ENCODE measurements at regions not wholly inside any gene's neighbourhood (a gene's known extent, or its start where the extent isn't known, plus 50 kb on each side); places are given as distances from the start of the nearest gene placed in this dataset.
A peak's percentile ranks its signal among the peaks of the same experiment; 100 is the strongest.

DNA sequence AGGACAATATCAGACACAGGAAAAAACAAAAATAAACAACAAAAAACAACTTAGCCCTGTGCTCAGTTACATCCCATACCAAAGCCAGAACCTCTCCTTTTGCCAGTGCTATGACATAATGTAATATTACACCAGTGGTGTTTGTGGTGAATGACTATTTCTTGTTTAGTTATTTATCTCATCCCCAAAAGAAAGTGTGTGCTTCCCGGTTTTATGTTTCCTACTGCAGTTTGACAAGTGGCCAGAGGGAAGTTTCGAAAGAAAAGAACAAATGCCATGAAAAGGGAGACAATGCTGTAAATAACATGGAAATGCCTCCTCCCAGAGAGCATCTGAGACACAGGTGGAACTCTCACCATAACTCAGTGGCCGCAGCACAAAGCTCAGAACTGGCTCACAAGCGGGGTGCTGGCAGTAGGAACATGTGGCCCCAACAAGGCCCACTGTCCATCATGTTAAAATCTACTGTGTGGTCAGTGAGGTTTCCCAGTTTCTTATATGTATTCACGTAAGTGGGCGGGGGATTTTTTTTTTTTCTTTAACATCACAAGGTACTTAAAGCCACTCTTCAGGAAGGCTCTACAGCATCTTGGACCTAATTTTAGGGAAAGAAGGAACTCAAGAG is 158.2 kb downstream of the BARHL2 start:
- no peak for DNase-seq (ENCODE audit: low read depth in 2 of 2)

DNA sequence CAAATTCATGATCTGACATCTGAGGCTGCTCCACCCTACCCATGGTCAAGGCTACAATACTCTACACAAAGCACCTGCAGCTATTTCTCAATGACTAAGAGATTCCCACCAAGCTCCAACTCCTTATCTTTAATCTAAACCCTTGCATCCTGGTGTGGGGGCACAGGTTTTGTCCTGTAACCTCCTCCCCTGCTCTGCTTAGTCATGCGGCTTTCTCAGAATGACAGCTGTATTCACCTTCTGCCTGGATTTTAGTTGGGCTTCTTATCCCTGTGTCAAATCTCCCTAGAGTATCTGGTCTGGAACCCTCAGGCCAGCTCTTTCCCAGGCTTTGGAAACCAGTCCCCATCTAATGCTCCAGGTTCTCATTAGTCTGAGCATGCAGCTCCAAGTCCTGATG is 159.0 kb downstream of the BARHL2 start:
- DNase-seq (ENCODE audit: low read depth in 2 of 2), result no peak

DNA sequence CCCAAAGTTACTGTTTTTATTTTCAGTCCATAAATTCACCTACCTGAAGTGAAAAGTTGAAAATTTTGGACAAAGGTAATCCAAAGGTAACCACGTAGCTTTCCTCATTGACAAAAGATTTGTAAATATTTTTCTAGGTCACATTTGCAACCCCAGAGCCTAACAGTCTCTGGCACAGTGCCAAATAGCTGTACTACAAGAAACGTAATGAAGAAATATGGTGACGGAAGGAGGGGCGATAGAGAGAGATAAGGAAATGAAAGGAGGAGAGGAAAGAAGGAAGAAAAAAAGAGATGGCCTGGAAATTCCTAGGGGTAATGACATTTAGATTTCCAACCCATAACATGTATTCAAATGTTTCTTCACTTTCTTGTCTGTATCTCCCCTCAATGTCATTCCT is 159.4 kb downstream of the BARHL2 start:
- DNase-seq (ENCODE audit: low read depth in 2 of 2), result no peak

DNA sequence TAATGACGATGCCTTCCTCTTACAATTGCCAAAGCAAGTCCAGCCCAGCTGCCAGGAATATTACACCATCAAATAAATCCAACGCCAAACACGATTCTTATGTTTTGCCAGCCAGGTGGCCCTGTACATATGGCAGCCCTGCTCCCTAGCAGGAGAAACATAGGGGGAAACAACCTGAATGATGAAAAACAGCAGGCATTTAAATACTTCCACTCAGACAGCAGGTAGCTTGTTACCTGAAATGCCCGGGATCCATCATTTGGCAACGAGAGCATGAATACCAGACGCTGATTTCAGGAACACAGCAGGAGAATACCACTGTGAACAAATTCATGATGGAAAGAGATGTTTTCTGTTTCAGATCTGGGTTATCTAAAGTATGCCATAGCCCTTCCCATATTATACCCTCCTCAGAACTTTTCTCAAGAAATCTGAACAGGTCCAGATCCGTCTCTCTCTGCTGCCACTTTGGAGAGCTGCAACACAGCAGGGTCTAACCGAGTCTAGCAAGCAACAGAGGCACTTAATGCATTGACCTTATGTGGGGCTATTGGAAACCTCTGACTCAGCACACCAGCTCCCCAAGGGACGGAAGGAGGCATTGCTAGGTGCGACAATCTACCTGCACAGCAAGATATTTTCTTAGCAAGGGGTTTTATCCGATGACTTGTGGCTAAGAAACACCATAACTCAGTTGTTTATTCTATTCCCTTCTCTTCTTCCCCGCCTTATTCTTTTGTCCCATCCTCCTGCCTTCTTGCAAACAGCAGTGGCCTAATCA is 166.3 kb downstream of the BARHL2 start:
- DNase-seq (ENCODE audit: low read depth in 2 of 2), result no peak

DNA sequence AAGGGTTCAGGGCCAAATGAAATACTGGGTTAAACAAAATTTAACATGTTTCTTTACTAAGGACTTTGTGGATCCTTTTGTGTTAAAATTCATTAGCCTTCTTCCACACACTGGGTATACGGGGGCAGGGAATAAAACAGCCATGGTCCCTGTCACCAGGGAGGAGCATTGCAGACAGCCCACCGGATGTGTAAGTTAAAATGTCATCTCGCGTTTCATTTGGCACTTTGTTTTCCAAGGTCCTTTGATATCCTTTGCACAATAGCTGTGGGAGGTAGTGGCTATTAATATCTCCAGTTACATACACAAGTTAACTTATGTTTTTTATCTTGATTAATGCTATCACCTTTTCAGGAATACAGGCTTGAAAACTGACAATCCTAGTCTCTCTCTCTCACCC is 172.7 kb downstream of the BARHL2 start:
- no peak for DNase-seq (ENCODE audit: low read depth in 2 of 2)

DNA sequence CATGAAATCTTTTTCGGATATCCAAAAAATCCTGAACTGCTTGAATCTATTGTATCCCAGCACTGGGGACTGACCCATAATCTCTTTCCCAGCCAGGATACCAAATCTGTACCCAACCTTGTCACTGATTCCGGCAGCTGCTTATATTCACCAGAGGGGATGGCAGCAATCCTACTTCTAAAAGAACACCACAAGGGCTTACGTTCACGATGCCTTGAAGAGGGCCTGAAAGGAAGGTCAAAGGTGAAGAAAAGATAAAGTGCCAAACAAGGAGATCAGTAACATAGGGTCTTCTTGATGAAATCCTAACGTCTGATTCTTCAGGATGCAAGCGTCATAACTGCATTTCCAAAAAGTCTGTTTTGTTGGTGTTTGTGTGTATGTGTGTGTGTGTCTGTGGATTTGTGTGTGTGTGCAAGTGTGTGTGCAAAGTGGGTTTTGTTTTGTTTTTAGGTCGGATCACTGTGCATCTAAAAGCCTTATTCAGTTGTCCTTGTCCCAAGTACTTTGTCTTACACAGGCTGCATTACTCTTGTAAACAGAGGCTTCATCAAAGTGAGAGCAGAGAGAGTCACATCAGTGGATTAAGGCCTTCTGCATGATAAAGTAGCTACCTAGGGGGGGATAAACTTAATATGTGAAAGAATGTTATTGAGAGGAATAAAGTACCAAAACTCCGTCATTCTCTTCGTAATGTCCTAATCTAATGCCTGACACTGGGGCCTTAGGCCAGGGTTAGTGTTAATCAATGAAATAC is 179.3 kb downstream of the BARHL2 start:
- DNase-seq (ENCODE audit: low read depth in 2 of 2), result no peak

DNA sequence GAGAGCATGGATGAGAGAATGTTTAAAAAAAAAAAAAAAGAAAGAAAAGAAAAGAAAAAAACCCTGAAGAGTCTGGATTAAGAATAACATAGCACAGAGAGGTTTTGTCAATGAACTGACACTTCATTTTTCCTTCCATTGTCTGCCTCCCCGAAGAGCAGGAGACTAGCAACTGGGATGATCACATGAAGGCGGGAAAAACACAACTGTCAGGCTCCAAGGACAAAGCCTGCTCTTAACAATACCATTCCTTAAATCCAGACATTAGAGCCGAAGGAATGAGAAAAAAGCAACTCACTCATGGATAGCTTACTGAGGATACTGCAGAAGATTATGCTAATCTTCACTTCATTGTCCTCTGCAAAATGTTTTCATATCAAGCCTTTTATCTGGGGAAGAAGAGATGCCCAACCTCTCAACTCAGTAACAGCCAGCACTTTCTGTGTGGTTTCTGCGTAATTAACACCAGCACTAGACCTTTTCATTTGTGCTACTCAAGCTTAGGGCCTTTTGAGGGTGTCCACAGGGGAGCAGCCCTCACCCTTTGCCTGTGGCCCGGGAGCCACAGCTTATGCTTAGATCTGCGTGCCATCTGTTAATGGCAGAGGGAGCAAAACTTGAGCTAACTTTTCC is 182.3 kb downstream of the BARHL2 start:
- no peak for DNase-seq (ENCODE audit: low read depth in 2 of 2)

DNA sequence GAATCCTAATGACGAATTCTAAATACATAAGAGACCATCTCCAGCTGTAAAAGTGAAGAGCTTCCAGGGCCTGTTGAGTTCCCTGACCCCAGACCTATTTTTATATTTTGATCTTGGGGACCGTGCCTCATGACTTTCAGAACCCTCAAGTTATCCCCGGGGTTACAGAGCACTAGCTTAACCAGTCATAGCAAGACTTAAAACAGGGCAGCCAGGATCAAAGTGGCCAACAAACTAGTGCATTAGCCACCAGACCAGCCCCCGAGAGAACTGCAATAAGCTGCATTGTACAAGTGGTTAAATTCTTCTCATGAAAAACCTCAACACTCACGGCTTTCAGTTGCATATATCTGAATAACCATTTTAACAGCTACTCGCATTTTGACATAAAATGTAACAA is 183.0 kb downstream of the BARHL2 start:
- no peak for DNase-seq (ENCODE audit: low read depth in 2 of 2)

DNA sequence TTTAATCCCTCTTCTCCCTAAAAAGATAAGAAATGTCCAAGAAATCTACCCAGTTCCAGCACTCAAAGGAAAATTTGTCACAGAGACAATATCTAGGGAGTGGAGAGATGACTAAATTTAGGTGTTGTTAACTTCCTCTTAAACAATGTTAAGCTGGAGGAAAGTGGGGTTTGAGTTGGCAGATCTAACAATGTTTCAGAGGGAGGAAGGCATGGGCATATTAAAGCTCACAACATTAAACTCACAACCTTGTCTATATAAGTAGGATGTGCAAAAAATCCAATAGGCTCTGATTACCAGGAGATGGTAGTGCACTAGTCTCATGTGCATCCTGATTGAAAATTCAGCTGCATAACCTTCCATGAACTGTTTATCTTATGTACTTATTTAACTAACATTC is 190.1 kb downstream of the BARHL2 start:
- no peak for DNase-seq (ENCODE audit: low read depth in 2 of 2)

DNA sequence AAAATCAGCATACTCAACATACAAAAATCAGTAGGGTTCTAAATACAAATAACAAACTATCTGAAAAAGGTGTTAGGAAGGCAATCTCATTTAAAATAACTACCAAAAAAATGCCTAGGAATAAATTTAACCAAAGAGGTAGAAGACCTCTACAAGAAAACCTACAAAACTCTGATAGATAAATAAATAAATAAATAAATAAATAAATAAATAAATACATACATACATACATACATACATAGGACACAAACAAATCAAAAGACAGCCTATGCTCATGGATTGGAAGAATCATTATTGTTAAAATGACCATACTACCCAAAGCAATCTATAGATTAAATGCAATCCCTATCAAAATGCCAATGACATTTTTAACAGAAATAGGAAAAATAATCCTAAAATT is 194.7 kb downstream of the BARHL2 start:
- no peak for DNase-seq (ENCODE audit: low read depth in 2 of 2)

DNA sequence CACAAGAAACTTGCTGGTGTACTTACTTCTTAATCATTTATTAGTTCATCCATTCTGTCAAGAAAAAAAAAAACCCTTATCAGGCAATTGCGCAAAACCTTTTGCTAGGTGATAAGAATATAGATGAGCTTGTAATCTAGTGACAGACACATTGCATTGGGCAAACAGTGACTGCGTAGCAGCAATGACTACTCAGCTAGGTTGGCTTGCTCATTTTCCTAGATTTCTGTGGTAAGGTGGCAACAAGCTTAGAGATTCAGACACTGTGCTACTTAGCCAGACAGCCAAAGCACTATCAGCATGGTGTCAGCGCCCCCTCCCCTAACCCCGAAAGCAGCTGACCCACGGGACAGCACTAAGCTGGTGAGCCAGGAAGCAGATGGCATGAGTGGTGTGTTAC is 203.1 kb downstream of the BARHL2 start:
- no peak for DNase-seq (ENCODE audit: low read depth in 2 of 2)

DNA sequence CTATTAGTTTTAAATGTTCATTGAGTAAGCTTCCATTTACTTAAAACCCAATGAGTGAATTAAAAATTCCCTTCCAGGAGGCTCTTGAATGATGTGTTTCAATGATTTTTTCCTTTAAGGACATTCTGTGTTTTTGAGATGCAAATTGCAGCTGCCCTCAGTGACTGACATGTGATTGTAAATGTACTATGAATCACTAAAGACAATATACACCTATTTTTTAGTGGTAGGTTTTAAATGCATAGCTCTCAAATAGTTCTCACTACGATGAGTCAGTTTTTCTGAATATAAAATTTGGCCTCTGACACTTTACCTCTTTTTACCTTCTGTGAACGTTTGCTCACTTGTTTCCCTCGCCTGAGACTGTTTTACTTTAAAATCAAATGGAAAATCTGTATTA is 204.7 kb downstream of the BARHL2 start:
- DNase-seq (ENCODE audit: low read depth in 2 of 2), result no peak

DNA sequence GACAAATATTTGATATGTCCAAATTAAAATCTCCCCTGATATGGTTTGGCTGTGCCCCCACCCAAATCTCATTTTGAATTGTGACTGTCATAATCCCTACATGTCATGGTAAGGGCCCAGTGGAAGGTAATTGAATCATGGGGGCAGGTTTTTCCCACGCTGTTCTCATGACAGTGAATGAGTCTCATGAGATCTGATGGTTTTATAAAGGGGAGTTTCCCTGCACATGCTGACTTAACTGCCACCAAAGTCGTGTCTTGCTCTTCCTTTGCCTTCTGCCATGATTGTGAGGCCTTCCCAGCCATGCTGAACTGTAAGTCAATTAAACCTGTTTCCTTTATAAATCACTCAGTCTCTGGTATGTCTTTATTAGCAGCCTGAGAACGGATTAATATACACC is 207.0 kb downstream of the BARHL2 start:
- peak in 1 of 2 donors; percentile 6 for DNase-seq (ENCODE audit: low read depth in 2 of 2)

DNA sequence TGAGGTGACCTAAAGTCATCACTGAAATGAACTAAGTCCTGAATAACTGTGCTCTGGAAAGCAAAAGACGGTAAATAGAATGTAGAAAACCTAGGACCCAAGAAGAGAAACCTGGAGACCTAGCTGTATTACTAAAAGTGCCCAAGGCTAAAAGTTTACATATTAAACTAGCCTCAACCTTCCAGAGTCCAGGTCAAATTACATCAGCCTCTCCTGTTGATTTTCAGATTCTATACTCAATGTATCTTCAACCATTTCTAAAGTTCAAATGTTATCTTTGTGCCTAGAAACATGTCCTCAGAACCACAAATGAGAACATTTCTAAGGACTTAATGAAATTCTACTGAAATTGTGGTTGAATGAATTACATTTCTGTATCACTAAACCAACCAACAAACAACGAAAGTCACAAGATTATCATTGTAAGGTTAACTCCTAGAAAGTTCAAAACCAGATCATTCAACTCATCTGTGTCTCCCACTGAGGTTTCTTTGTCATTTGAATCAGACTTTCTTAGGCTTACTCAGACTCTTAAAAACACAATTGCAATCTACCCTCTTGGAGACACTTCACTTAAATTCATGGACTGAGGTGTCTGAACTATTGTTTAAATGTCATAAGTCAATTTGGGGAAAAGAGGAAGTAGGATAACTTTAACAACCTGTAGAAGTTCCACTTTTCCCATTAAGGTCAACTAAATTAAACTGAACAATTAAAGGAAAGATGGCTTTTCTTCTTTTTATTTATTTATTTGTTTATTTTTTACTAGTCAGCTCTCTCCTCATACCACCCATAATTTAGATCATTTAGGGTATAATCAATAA is 207.7 kb downstream of the BARHL2 start:
- DNase-seq (ENCODE audit: low read depth in 2 of 2), result no peak

DNA sequence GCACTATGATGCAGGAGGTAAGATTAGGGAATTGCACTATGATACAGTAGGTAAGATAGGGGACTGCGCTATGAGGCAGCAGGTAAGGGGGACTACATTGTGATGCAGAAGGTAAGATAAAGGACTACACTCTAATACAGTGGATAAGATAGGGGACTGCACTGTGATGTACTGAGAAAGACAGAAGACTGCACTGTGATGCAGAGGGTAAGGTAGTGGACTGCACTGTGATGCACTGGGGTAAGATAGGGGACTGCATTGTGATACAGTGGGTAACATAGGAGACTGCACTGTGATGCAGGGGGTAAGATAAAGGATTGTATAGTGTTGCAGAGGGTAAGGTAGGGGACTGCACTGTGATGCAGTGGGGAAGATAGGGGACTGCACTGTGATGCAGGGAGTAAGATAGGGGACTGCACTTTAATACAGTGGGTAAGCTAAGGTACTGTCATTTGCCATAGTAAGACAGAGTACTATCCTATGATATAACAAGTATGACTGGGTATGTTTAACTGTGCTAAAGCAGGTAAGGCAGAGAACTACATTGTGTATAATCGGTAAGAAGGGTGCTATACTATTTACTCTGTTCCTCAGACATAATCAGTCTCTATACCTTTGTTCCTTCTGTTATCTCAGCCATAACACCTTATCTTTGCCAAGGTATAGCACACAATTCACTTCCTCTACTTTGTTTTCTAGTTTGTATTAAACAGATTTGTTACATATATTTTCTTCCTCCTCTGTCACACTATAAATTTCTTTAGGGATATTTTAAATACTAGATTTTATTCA is 208.5 kb downstream of the BARHL2 start:
- DNase-seq (ENCODE audit: low read depth in 2 of 2), result no peak

DNA sequence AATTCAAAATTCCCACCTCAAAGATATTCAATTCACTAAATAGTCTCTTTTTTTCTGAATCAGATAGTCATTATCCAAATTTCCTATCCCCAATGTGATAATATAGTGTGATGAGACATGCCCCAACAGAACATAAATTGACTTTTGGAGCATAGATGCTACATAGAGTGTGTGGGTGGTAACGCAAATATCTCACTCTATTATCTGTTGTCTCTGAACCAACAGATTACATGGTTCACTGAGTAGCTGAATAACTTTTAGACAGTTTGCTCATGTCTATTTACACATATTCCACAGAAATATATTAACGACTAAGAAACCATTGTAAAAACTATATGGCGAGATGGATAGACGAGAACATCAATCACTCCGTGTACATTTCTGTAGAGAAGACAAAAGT is 209.9 kb downstream of the BARHL2 start:
- DNase-seq (ENCODE audit: low read depth in 2 of 2), result no peak

DNA sequence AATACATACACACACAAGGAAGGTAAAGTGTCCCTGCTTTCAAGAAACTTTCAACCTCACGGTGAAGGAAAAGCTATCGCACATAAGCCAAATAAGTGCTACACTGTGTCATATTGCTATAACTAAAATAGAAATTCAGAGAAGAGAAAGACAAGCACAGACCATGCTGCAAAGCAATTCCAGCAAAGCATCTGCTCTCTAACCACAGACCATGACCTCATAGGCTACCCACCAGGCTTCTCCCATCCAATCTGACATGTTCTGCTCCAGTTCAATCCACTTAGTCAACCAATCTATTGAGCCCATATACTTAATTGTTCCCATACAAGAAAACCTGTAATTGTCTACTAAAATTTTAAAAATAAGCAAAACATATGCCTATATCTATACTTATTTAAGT is 211.3 kb downstream of the BARHL2 start:
- no peak for DNase-seq (ENCODE audit: low read depth in 2 of 2)

DNA sequence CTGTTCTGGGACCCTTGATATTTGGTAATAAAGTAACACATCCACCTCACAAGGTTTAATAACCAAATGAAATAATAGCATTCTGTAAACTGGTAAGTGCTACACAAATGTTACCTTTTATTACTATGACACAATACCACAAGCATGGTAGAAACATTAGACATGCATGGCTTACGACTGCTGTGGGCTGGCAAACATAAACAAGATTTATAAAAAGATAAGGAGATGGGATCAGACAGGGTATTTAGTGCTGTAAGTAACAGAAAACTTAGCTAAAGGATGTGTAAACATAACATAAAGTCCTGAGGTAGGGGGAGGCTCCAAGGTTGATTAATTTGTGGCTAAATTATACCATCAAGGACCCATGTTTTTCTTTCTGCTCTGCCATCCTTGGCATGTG is 212.6 kb downstream of the BARHL2 start:
- DNase-seq (ENCODE audit: low read depth in 2 of 2), result no peak

DNA sequence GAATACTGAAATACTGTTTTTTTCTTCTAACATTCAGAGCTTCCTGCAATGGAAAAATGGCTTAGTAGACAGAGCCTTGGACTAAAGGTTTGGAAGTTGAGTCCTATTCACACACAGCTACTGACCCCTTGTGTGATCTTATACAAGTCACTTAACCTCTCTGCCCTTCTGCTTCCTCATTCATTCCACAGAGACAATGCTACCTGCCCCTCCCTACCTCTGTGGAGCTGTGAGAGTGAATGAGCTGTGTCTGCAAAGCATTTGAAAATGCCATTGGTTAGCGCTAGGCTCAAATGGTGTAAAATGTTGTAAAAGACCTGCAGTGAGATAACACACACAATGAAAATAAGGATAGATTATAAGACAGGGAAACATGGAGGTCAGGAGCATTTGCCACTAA is 214.4 kb downstream of the BARHL2 start:
- no peak for DNase-seq (ENCODE audit: low read depth in 2 of 2)

DNA sequence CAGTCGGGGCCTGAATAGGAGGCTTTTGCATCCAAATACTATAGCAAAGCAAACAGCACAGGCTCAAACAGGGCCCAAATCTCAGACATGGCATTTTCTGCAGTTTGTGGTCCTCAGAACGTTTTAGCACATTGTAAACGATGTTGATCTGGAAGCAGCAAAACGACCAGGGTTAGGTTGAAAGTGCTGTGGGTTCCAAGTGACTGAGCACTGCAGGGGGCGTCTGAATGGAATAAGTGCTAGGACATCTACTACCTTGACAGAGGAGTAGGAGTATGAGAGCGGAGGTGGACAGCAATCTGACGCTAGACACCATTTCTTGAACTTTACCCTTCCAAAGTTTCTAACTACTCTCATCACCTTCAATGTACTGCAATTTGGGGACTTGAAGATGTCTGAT is 214.9 kb downstream of the BARHL2 start:
- DNase-seq (ENCODE audit: low read depth in 2 of 2), result no peak

DNA sequence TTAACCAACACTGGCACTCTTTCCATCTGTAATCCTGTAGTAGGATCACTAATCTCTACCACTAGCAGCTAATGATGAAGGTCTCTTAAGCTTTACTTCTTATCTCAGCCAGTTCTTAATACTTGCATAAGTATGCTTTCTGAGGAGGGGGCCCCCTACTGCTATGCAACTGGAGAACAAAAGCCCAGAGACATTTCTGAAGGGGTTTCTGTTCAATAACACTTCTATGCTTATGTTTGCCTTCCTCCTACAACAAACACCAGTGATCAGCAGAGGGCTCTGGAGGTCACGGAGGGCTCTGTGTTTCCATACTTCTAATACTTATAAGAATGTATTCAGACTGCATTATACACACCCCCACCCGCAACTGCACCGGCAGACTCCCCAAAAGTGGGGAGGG is 215.8 kb downstream of the BARHL2 start:
- DNase-seq (ENCODE audit: low read depth in 2 of 2), result no peak

Measured in stimulated activated CD4-positive, alpha-beta T cell treated with anti-CD3 and anti-CD28 coated beads, Interleukin-15, amount 100 ng/mL, for 48 hours (primary cell).